ENCODE measurements at regions not wholly inside any gene's neighbourhood (a gene's known extent, or its start where the extent isn't known, plus 50 kb on each side); places are given as distances from the start of the nearest gene placed in this dataset.

DNA sequence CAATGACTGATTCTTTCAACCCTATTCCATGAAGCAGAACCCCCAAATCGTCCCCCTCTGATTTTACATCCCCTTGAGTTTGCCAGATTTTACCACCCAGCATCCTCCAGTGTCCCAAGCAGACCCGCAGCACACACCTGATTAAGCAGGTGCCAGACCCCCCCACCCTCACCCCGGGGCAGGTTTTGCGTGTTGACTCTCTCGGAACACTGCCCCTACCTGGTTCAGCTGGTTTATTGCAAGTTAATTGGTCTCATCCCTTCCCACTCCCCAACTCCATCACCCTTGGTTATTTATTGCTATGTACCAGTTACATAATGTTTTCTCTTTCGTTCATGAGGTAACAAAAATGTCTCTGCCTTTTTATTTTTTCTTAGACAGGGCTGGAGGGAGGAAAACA is 258.4 kb downstream of the BCOR start:
- 40 to 47% methylated on average over 3 to 6 of the region's 6 CpGs for WGBS, 2 experiments (ENCODE audit: low coverage in 1 of 2, low lambda C conversion rate in 2 of 2, missing lambda C conversion rate in 2 of 2)
- TF ChIP-seq EZH2 (IDR thresholded peaks at IDR 0.05; ENCODE audit: insufficient read depth, poor library complexity, severe bottlenecking), result no peak
- TF ChIP-seq EZH2phosphoT487 (IDR thresholded peaks at IDR 0.05; ENCODE audit: insufficient read depth, low read depth), result no peak

DNA sequence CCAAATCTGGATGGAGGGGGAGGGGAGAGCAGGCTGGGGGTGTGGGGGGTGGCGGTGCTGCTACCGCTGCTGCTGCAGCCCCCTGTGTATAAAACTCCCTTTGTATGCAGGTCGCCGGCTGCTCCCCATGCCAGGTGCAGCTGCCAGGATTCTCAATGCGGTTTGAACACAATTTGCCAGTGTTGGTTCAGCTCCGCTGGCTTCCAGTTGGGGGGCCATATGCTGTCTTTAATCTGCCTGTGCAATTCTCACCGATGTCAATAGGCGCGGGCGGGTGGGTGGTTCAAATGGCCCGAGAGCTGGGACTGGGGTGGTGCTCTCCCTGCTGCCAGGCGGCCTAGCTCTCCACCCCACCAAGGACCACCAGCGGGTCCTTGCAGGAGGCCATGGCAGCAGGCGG is 257.6 kb downstream of the BCOR start:
- Histone ChIP-seq H4K20me1 (ENCODE audit: insufficient read depth) (no peaks in the 10 kb centered on the region), H3K4me3 (no peak overlapping the region), H2AFZ (no peak overlapping the region), H3K27ac (no peak overlapping the region), H3K4me1 (ENCODE audit: insufficient read depth) (no peaks in the 10 kb centered on the region), H3K9me2 (ENCODE audit: insufficient read depth) (no peaks in the 10 kb centered on the region), H3K9ac (no peak overlapping the region), H3K27me3 (replicated peaks; ENCODE audit: insufficient read depth) (no peaks in the 10 kb centered on the region), H3K9me3 (ENCODE audit: low read depth) (no peaks in the 10 kb centered on the region), H3F3A (ENCODE audit: insufficient read depth) (no peaks in the 10 kb centered on the region), H3K4me2 (ENCODE audit: unreplicated experiment) (no peak overlapping the region), H3K36me3 (ENCODE audit: low read depth) (no peaks in the 10 kb centered on the region), H3K79me2 (ENCODE audit: insufficient read depth) (no peaks in the 10 kb centered on the region)
- in situ Hi-C loops (cut with MboI), result no loop called here
- 88 to 92% methylated on average over 2 to 11 of the region's 14 CpGs for WGBS, 2 experiments (ENCODE audit: low coverage in 1 of 2, low lambda C conversion rate in 2 of 2, missing lambda C conversion rate in 2 of 2)
- TF ChIP-seq EZH2phosphoT487 (IDR thresholded peaks at IDR 0.05; ENCODE audit: insufficient read depth, low read depth) (no peak), EZH2 (IDR thresholded peaks at IDR 0.05; ENCODE audit: insufficient read depth, poor library complexity, severe bottlenecking) (no peak)
- DNase-seq, result no peak

More for the DNA sequence above, 258.4 kb downstream of the BCOR start:
- Histone ChIP-seq H3K79me2 (ENCODE audit: insufficient read depth) (no peaks in the 10 kb centered on the region), H3K9me3 (ENCODE audit: low read depth) (no peaks in the 10 kb centered on the region), H3K9ac (no peak overlapping the region), H2AFZ (no peak overlapping the region), H3K4me1 (ENCODE audit: insufficient read depth) (no peaks in the 10 kb centered on the region), H3K27ac (no peak overlapping the region), H4K20me1 (ENCODE audit: insufficient read depth) (no peaks in the 10 kb centered on the region), H3K4me2 (ENCODE audit: unreplicated experiment) (no peak overlapping the region), H3K9me2 (ENCODE audit: insufficient read depth) (no peaks in the 10 kb centered on the region), H3F3A (ENCODE audit: insufficient read depth) (no peaks in the 10 kb centered on the region), H3K36me3 (ENCODE audit: low read depth) (no peaks in the 10 kb centered on the region), H3K4me3 (no peak overlapping the region), H3K27me3 (replicated peaks; ENCODE audit: insufficient read depth) (no peaks in the 10 kb centered on the region)
- in situ Hi-C loops (cut with MboI), result no loop called here
- no peak for DNase-seq

DNA sequence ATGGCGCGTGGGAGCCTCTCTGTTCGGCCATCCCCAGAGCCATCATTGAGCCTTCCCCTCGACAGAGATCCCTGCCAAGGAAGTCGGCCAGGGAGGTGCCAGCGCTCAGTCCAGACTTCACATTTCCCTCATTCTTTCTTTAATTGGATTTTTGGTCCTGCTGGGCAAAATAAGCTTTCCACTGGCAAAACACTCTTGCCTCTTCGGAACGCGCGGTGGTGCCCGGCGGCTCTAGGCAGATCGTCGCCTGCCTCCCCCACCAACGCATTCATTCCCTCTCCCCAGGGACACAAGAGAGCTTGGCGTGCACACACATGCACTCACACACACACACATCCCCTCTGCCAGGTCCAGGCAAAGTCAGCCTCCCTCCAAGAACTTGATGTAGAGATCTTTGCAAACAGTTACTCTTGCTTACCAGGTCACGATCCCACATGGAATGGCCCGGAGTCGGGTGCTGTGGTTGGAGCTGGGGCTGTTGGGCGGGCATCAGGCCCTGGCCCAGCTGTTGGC is 257.1 kb downstream of the BCOR start:
- Histone ChIP-seq H4K20me1 (ENCODE audit: insufficient read depth) (no peaks in the 10 kb centered on the region), H3K27ac (no peak overlapping the region), H3K9me3 (ENCODE audit: low read depth) (no peaks in the 10 kb centered on the region), H3K4me2 (ENCODE audit: unreplicated experiment) (no peak overlapping the region), H3F3A (ENCODE audit: insufficient read depth) (no peaks in the 10 kb centered on the region), H3K4me3 (no peak overlapping the region), H2AFZ (no peak overlapping the region), H3K4me1 (ENCODE audit: insufficient read depth) (no peaks in the 10 kb centered on the region), H3K79me2 (ENCODE audit: insufficient read depth) (no peaks in the 10 kb centered on the region), H3K9ac (no peak overlapping the region), H3K9me2 (ENCODE audit: insufficient read depth) (no peaks in the 10 kb centered on the region), H3K36me3 (ENCODE audit: low read depth) (no peaks in the 10 kb centered on the region), H3K27me3 (replicated peaks; ENCODE audit: insufficient read depth) (no peaks in the 10 kb centered on the region)
- 87 to 91% methylated on average over 10 to 20 of the region's 20 CpGs for WGBS, 2 experiments (ENCODE audit: low coverage in 1 of 2, low lambda C conversion rate in 2 of 2, missing lambda C conversion rate in 2 of 2)
- in situ Hi-C loops (cut with MboI), result no loop called here
- no peak for TF ChIP-seq EZH2phosphoT487 (IDR thresholded peaks at IDR 0.05; ENCODE audit: insufficient read depth, low read depth)
- TF ChIP-seq EZH2 (IDR thresholded peaks at IDR 0.05; ENCODE audit: insufficient read depth, poor library complexity, severe bottlenecking), result no peak
- no peak for DNase-seq

DNA sequence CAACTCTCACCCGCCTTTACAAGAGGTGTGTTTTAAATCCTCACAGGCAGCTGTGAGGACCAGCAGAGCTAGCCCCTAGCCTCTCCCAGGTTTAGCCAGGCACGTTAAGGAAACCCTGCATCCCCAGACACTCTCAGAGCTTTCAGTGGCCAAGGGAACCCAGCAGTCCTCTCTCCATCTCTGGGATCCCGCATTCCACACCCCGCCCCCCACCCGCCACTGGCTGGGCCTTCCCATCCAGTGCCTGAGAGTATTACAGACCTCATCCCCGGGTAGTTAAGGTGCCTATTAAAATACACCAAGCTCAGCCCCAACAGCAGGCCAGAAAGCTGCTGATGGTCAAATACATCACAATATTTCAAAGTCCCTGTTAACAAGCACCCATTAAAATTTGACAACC is 256.2 kb downstream of the BCOR start:
- no peaks in the 10 kb centered on the region for H3K4me1 ChIP-seq (ENCODE audit: insufficient read depth)
- no peaks in the 10 kb centered on the region for H3K27me3 ChIP-seq (replicated peaks; ENCODE audit: insufficient read depth)
- no peaks in the 10 kb centered on the region for H4K20me1 ChIP-seq (ENCODE audit: insufficient read depth)
- no peaks in the 10 kb centered on the region for H3K36me3 ChIP-seq (ENCODE audit: low read depth)
- H3K9me3 ChIP-seq (ENCODE audit: low read depth), result no peaks in the 10 kb centered on the region
- no peak overlapping the region for H2AFZ ChIP-seq
- no peaks in the 10 kb centered on the region for H3F3A ChIP-seq (ENCODE audit: insufficient read depth)
- no peak for TF ChIP-seq EZH2 (IDR thresholded peaks at IDR 0.05; ENCODE audit: insufficient read depth, poor library complexity, severe bottlenecking)
- TF ChIP-seq EZH2phosphoT487 (IDR thresholded peaks at IDR 0.05; ENCODE audit: insufficient read depth, low read depth), result no peak
- no peaks in the 10 kb centered on the region for H3K9me2 ChIP-seq (ENCODE audit: insufficient read depth)
- no peaks in the 10 kb centered on the region for H3K79me2 ChIP-seq (ENCODE audit: insufficient read depth)
- H3K4me2 ChIP-seq (ENCODE audit: unreplicated experiment), result no peak overlapping the region
- 67 to 73% methylated on average over 3 of the region's 6 CpGs for WGBS, 2 experiments (ENCODE audit: low coverage in 1 of 2, low lambda C conversion rate in 2 of 2, missing lambda C conversion rate in 2 of 2)
- in situ Hi-C loops (cut with MboI), result no loop called here
- DNase-seq, result no peak
- no peak overlapping the region for H3K27ac ChIP-seq
- H3K4me3 ChIP-seq, result no peak overlapping the region
- H3K9ac ChIP-seq, result no peak overlapping the region
